GM19372 (cell line): ENCODE measurements at regions not wholly inside any gene's neighbourhood (a gene's known extent, or its start where the extent isn't known, plus 50 kb on each side); places are given as distances from the start of the nearest gene placed in this dataset.
"Not testable (repeated sequence)": the region's sequence is repeated elsewhere in the genome, so short reads cannot be mapped to it uniquely, and the experiment has no call there.

Experiments used
- ATAC-seq: cut with Tn5 transposase; IDR thresholded peaks from one replicate; pipeline ENCODE4 v1.9.1; 2021; ENCODE audit warnings: mild to moderate bottlenecking, low read depth, moderate library complexity; ENCODE audit not compliant: unreplicated experiment

DNA sequence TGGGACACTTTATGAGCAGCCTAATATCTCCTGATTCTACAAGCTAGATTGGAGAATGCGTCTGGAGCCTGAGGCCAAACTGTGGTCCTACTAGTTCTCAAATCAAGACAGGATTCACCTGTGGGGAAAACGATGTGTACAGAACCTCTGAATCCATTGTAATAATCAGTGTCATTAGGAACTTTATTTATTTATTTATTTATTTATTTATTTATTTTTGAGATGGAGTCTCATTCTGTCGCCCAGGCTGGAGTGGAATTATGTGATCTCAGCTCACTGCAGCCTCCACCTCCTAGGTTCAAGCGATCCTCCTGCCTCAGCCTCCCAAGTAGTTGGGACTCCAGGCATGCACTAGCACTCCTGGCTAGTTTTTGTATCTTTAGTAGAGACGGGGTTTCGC, 52.6 kb upstream of the KIF26B start:
- not testable (repeated sequence) for ATAC-seq

- no peak for ATAC-seq
These were observed 55.4 kb upstream of the KIF26B start for GRCh38 chr1:245099401-245099800.

GRCh38 chr1:245098924-245099323, 55.9 kb upstream of the KIF26B start:
- ATAC-seq: no peak

GRCh38 chr1:245096311-245097066, 58.3 kb upstream of the KIF26B start:
- no peak for ATAC-seq

- no peak for ATAC-seq
These were observed 58.9 kb upstream of the KIF26B start for GRCh38 chr1:245095903-245096302.

DNA sequence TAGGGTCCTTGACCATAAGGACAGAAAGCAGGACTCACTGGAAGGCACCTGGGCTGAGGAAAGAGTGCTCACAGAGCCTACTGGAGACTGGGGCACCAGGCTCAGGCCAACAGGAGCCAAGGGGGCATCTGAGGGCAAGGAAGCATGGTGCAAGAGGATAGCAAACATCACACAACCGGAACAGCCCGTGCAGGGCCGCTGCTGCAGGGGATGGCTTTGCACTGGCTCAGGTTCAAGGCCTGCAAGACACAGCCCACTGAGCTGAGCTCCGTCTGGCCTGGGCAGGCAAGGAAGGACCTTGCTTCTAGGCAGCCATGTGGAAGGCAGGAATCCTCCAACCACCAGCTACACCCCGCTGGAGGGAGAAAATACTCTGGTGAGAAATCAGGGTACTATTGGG, 59.8 kb upstream of the KIF26B start:
- no peak for ATAC-seq

DNA sequence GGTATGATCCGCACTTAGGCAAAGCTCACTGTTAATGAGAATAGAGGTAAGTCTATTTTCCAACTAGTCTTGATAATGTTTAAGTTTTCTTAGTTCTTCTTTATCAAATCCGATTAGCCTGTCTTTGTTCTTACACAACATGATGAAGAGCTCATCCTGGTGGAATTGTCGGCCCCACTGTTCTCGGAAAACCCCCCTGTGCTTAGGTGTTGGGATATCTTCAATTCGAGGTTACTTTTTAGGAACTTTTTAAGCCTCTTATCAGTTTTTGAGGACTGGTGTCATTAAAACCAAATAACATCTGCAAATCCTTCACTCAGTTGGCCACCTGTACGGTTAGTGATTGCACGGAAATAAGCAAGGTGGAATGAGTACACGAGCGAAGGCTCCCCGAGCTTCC, 60.7 kb upstream of the KIF26B start:
- no peak for ATAC-seq

DNA sequence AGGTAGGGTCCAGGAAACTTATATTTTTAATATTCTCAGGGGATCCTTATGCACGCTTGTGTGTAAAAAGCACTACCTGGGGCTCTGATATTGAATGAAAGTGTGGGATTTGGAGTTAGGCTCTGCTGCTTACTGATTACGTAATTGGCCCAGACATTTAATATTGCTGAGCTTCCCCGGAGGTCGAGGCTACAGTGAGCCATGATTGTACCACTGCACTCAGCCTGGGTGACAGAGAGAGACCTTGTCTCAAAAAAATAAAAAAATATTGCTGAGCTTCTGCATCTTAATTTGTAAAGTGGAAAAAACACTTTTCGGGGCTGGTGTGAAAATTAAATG, 62.2 kb upstream of the KIF26B start:
- ATAC-seq: no peak

DNA sequence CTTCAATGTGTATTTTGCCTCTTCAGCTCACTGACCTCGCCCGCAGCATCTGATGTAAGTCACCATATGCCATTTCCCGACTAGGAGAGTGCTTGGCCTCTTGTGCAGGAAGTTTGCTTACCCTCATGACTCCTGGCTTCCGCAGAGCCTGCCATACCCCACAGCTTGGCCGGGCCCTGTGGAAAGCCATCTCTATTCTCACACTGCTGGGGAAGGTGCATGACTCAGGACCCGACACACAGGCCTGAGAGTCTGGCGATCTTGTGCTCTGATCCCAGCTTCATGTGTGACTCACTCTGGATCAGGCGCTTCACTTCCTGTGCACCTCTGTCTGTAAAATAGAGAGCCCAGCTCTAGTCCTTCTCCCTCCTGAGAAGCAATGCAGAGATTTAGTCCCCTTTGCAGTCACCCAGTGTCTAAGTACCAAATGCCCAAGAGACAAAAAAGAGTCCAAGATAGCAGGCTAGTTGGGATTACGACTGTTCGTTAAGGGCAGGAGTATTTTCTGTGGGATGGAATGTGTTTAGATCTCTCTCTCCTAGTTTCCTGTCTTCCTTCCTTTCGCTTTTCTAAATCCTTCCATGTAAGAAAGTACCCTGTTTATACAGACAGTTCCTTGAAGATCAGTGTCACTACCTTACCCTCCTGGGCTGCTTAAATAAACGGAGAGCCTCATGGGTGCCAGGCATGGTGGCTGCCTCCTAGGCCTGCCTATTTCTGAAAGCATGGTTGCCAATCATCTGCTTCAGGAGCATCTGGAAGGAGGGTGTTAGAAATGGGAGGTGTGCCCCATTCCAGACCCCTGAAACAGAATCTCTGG, 62.8 kb upstream of the KIF26B start:
- no peak for ATAC-seq

GRCh38 chr1:245091171-245091621, 63.6 kb upstream of the KIF26B start:
- no peak for ATAC-seq

GRCh38 chr1:245090491-245091090, 64.2 kb upstream of the KIF26B start:
- ATAC-seq: no peak

GRCh38 chr1:245087723-245088122, 67.1 kb upstream of the KIF26B start:
- ATAC-seq: no peak

- no peak for ATAC-seq
These were observed 68.3 kb upstream of the KIF26B start for GRCh38 chr1:245086389-245086969.

DNA sequence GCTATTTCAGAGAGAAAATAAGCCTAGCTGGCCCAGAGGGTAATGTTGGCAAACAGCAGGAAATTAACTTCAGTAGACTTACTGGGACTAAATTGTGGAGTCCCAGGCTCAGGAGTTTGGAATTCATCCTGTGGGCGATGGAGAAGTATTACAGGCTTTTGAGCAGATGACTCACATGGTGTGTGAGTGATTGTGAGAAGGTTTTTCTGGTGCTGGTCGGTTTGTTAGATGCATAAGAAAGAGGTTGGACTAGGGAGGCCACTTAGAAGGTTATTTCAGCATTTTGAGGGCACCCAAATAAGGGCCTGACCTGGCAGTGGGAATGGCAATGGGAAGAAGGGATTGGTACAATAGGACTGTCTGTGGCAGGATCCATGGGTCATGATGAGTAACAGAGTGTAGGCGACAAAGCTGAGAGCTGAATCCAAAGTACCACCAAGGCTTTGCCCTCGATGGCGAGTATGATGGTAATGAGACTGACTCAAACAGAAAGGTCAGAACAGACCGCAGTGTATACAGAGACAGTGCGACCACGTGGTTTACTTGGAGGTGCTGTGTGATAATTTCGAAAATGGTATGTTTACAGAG, 69.2 kb upstream of the KIF26B start:
- ATAC-seq: no peak

- ATAC-seq: no peak
These were observed 70.2 kb upstream of the KIF26B start for GRCh38 chr1:245084551-245084950.

- no peak for ATAC-seq
These were observed 75.7 kb upstream of the KIF26B start for GRCh38 chr1:245079021-245079609.

GRCh38 chr1:245074898-245075297, 79.9 kb upstream of the KIF26B start:
- no peak for ATAC-seq

DNA sequence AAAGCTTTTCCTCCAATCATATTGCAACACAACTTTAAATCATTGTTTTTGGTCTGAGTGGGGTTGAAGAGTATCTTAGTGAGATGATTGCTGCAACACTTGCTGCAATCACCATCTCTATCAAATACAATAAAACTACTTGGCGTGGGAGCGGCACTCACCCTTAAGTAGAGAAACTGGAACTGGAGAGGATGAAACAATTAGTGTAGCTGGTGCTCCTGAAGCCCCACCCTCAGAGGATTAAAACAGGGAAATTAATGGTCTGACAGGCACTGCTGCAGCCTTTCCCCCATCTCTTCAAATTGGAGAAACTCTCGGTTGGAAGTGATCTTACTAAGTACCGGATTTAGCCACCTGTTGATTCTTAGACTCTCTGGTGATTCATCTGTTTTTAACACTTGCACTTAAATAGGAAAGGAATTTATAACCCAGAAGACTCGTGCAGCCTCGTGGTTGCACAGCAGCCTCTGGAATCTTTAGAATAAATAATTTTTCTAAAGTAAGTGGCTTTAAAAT, 80.5 kb upstream of the KIF26B start:
- no peak for ATAC-seq

- no peak for ATAC-seq
These were observed 83.8 kb upstream of the KIF26B start for GRCh38 chr1:245070836-245071615.
